NCI-H460 (cell line): ENCODE measurements at regions not wholly inside any gene's neighbourhood (a gene's known extent, or its start where the extent isn't known, plus 50 kb on each side); places are given as distances from the start of the nearest gene placed in this dataset.

Source experiments
- DNase-seq: peaks from one replicate; pipeline ENCODE4 v3.0.0-alpha.2; 2016; ENCODE audit warnings: low read depth; ENCODE audit errors: extremely low read depth

- no peak for DNase-seq
Measured at GRCh38 chr13:99717959-99718674, 216.8 kb downstream of the TM9SF2 start.

- no peak for DNase-seq
Measured at GRCh38 chr13:99709134-99709533, 207.9 kb downstream of the TM9SF2 start.

- DNase-seq: no peak
Measured at GRCh38 chr13:99704390-99704789, 203.1 kb downstream of the TM9SF2 start.

- DNase-seq: no peak
Measured at GRCh38 chr13:99703908-99704307, 202.6 kb downstream of the TM9SF2 start.

GRCh38 chr13:99702687-99703319, 201.5 kb downstream of the TM9SF2 start:
- no peak for DNase-seq

GRCh38 chr13:99700468-99700867, 199.2 kb downstream of the TM9SF2 start:
- no peak for DNase-seq

- DNase-seq: no peak
Measured at GRCh38 chr13:99698816-99699099, 197.5 kb downstream of the TM9SF2 start.

- no peak for DNase-seq
Measured at GRCh38 chr13:99698010-99698815, 196.9 kb downstream of the TM9SF2 start.

GRCh38 chr13:99695857-99696256, 194.6 kb downstream of the TM9SF2 start:
- no peak for DNase-seq

GRCh38 chr13:99693852-99694611, 192.8 kb downstream of the TM9SF2 start:
- no peak for DNase-seq

GRCh38 chr13:99693351-99693750, 192.1 kb downstream of the TM9SF2 start:
- DNase-seq: no peak

- no peak for DNase-seq
Measured at GRCh38 chr13:99692854-99693253, 191.6 kb downstream of the TM9SF2 start.

GRCh38 chr13:99691552-99691951, 190.3 kb downstream of the TM9SF2 start:
- no peak for DNase-seq

GRCh38 chr13:99690426-99691174, 189.3 kb downstream of the TM9SF2 start:
- no peak for DNase-seq

GRCh38 chr13:99689955-99690354, 188.7 kb downstream of the TM9SF2 start:
- DNase-seq: no peak

GRCh38 chr13:99688776-99689175, 187.5 kb downstream of the TM9SF2 start:
- DNase-seq: no peak

- no peak for DNase-seq
Measured at GRCh38 chr13:99687723-99688397, 186.6 kb downstream of the TM9SF2 start.

- no peak for DNase-seq
Measured at GRCh38 chr13:99686944-99687411, 185.7 kb downstream of the TM9SF2 start.

- no peak for DNase-seq
Measured at GRCh38 chr13:99686157-99686572, 184.9 kb downstream of the TM9SF2 start.

GRCh38 chr13:99681695-99682094, 180.4 kb downstream of the TM9SF2 start:
- DNase-seq: no peak
